ENCODE measurements at regions not wholly inside any gene's neighbourhood (a gene's known extent, or its start where the extent isn't known, plus 50 kb on each side); places are given as distances from the start of the nearest gene placed in this dataset.

DNA sequence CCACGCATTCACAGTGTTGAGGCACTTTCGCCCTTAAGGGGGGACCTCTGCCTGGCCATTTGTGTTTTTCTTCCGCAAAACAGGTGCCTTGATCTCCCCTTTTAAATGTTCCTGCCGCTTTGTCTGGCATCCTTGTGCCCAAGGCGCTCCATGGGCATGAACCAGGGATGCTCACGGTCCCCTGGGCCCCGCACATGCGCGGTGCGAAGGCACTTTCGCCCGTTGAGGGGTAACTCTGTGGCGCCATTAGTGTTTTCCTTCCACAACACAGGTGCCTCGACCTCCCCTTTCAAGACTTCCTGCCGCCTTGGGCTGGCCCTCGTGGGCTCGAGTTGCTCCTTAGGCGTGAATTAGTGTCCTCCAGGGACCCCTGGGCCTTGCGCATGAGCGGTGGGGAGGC, 335.5 kb downstream of the ALG10 start:
- H3K4me1 ChIP-seq (ENCODE audit: control insufficient read depth, insufficient read depth, low read length): no peaks in the 10 kb centered on the region
- H3K27ac ChIP-seq (ENCODE audit: low read length): no peak overlapping the region
- no peak overlapping the region for H3K4me3 ChIP-seq (ENCODE audit: low read length in 2 of 2)
- peaks cover 5 to 16% of the 10 kb centered on the region in 2 donors for H3K27me3 ChIP-seq (ENCODE audit: control insufficient read depth in 1 of 2, insufficient read depth in 2 of 2, low read length in 2 of 2)
- H3K9me3 ChIP-seq (ENCODE audit: control insufficient read depth in 2 of 2, low read length in 2 of 2): peaks cover 0 to 45% of the 10 kb centered on the region in 2 donors
- H3K36me3 ChIP-seq (ENCODE audit: control insufficient read depth in 2 of 2, insufficient read depth in 2 of 2, low read length in 2 of 2): no peaks in the 10 kb centered on the region
- no peak overlapping the region for H3K9ac ChIP-seq (ENCODE audit: low read length in 2 of 2)

DNA sequence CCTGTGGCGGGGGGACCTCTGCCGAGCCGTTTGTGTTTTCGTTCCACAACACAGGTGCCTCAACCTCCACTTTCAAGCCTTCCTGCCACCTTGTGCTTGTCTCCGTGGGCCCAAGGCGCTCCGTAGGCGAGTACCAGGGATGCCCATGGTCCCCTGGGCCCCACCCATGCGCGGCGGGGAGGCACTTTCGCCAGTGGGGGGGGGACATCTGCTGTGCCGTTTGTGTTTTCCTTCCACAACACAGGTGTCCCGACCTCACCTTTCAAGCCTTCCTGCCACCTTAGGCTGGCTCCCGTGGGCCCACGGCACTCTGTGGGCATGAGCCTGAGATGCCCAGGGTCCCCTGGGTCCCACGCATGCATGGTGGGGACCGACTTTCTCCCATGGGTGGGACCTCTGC, 335.9 kb downstream of the ALG10 start:
- H3K9ac ChIP-seq (ENCODE audit: low read length in 2 of 2): no peak overlapping the region
- H3K9me3 ChIP-seq (ENCODE audit: control insufficient read depth in 2 of 2, low read length in 2 of 2): peaks cover 0 to 48% of the 10 kb centered on the region in 2 donors
- H3K27me3 ChIP-seq (ENCODE audit: control insufficient read depth in 1 of 2, insufficient read depth in 2 of 2, low read length in 2 of 2): peaks cover 5 to 16% of the 10 kb centered on the region in 2 donors
- H3K27ac ChIP-seq (ENCODE audit: low read length): no peak overlapping the region
- no peak overlapping the region for H3K4me3 ChIP-seq (ENCODE audit: low read length in 2 of 2)
- H3K4me1 ChIP-seq (ENCODE audit: control insufficient read depth, insufficient read depth, low read length): no peaks in the 10 kb centered on the region
- no peaks in the 10 kb centered on the region for H3K36me3 ChIP-seq (ENCODE audit: control insufficient read depth in 2 of 2, insufficient read depth in 2 of 2, low read length in 2 of 2)

DNA sequence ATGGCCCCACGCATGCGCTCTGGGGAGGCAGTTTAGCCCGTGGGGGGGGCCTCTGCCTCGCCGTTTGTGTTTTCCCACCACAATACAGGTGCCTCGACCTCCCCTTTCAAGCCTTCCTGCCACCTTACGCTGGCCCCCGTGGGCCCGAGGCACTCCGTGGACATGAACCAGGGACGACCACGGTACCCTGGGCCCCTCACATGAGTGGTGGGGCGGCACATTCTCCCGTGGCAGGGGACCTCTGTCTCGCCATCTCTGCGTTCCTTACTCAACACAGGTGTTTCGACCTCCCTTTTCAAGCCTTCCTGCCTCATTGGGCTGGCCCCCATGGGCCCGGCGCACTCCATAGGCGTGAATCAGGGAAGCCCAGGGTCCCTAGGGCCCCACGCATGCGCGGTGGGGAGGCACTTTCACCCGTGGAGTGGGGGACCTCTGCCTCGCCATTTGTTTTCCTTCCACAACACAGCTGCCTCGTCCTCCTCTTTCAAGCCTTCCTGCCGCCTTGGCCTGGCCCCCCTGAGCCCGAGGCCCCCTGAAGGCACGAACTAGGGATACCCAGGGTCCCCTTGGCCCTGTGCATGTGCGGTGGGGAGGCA, 339.5 kb downstream of the ALG10 start:
- Histone ChIP-seq H3K36me3 (ENCODE audit: control insufficient read depth in 2 of 2, insufficient read depth in 2 of 2, low read length in 2 of 2) (no peaks in the 10 kb centered on the region), H3K27me3 (ENCODE audit: control insufficient read depth in 1 of 2, insufficient read depth in 2 of 2, low read length in 2 of 2) (peaks cover 3 to 8% of the 10 kb centered on the region in 2 donors), H3K4me3 (ENCODE audit: low read length in 2 of 2) (no peak overlapping the region), H3K9ac (ENCODE audit: low read length in 2 of 2) (no peak overlapping the region), H3K27ac (ENCODE audit: low read length) (no peak overlapping the region), H3K4me1 (ENCODE audit: control insufficient read depth, insufficient read depth, low read length) (no peaks in the 10 kb centered on the region), H3K9me3 (ENCODE audit: control insufficient read depth in 2 of 2, low read length in 2 of 2) (peaks cover 0 to 69% of the 10 kb centered on the region in 2 donors)

- no peak overlapping the region for H3K27ac ChIP-seq (ENCODE audit: low read length)
- H3K36me3 ChIP-seq (ENCODE audit: control insufficient read depth in 2 of 2, insufficient read depth in 2 of 2, low read length in 2 of 2): no peaks in the 10 kb centered on the region
- peaks cover 3 to 5% of the 10 kb centered on the region in 2 donors for H3K27me3 ChIP-seq (ENCODE audit: control insufficient read depth in 1 of 2, insufficient read depth in 2 of 2, low read length in 2 of 2)
- no peaks in the 10 kb centered on the region for H3K4me1 ChIP-seq (ENCODE audit: control insufficient read depth, insufficient read depth, low read length)
- H3K9me3 ChIP-seq (ENCODE audit: control insufficient read depth in 2 of 2, low read length in 2 of 2): peaks cover 0 to 76% of the 10 kb centered on the region in 2 donors
- H3K9ac ChIP-seq (ENCODE audit: low read length in 2 of 2): no peak overlapping the region
- no peak overlapping the region for H3K4me3 ChIP-seq (ENCODE audit: low read length in 2 of 2)
These were observed 340.9 kb downstream of the ALG10 start for GRCh38 chr12:34363050-34363673.

DNA sequence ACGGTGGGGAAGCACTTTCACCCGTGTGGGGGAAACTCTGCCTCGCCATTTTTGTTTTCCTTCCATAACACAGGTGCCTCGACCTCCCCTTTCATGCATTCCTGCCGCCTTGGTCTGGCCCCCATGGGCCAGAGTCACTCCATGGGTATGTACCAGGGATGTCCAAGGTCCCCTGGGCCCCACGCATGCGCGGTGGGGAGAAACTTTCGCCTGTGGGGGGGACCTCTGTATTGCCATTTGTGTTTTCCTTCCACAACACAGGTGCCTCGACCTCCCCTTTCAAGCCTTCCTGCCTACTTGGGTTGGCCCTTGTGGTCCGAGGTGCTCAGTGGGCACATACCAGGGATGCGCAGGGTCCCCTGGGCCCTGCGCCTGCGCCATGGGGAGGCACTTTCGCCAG, 345.8 kb downstream of the ALG10 start:
- Histone ChIP-seq H3K36me3 (ENCODE audit: control insufficient read depth in 2 of 2, insufficient read depth in 2 of 2, low read length in 2 of 2) (no peaks in the 10 kb centered on the region), H3K4me3 (ENCODE audit: low read length in 2 of 2) (no peak overlapping the region), H3K27ac (ENCODE audit: low read length) (no peak overlapping the region), H3K4me1 (ENCODE audit: control insufficient read depth, insufficient read depth, low read length) (no peaks in the 10 kb centered on the region), H3K27me3 (ENCODE audit: control insufficient read depth in 1 of 2, insufficient read depth in 2 of 2, low read length in 2 of 2) (no peaks in the 10 kb centered on the region), H3K9ac (ENCODE audit: low read length in 2 of 2) (no peak overlapping the region), H3K9me3 (ENCODE audit: control insufficient read depth in 2 of 2, low read length in 2 of 2) (peaks cover 0 to 77% of the 10 kb centered on the region in 2 donors)

- H3K9ac ChIP-seq (ENCODE audit: low read length in 2 of 2): no peak overlapping the region
- no peaks in the 10 kb centered on the region for H3K4me1 ChIP-seq (ENCODE audit: control insufficient read depth, insufficient read depth, low read length)
- no peaks in the 10 kb centered on the region for H3K36me3 ChIP-seq (ENCODE audit: control insufficient read depth in 2 of 2, insufficient read depth in 2 of 2, low read length in 2 of 2)
- no peaks in the 10 kb centered on the region for H3K27me3 ChIP-seq (ENCODE audit: control insufficient read depth in 1 of 2, insufficient read depth in 2 of 2, low read length in 2 of 2)
- H3K27ac ChIP-seq (ENCODE audit: low read length): no peak overlapping the region
- H3K4me3 ChIP-seq (ENCODE audit: low read length in 2 of 2): no peak overlapping the region
- H3K9me3 ChIP-seq (ENCODE audit: control insufficient read depth in 2 of 2, low read length in 2 of 2): peaks cover 0 to 67% of the 10 kb centered on the region in 2 donors
These were observed 348.8 kb downstream of the ALG10 start for GRCh38 chr12:34371050-34371449.

GRCh38 chr12:34372003-34372402, 349.7 kb downstream of the ALG10 start:
- Histone ChIP-seq H3K9me3 (ENCODE audit: control insufficient read depth in 2 of 2, low read length in 2 of 2) (peaks cover 0 to 65% of the 10 kb centered on the region in 2 donors), H3K4me3 (ENCODE audit: low read length in 2 of 2) (no peak overlapping the region), H3K36me3 (ENCODE audit: control insufficient read depth in 2 of 2, insufficient read depth in 2 of 2, low read length in 2 of 2) (no peaks in the 10 kb centered on the region), H3K27me3 (ENCODE audit: control insufficient read depth in 1 of 2, insufficient read depth in 2 of 2, low read length in 2 of 2) (no peaks in the 10 kb centered on the region), H3K27ac (ENCODE audit: low read length) (no peak overlapping the region), H3K9ac (ENCODE audit: low read length in 2 of 2) (no peak overlapping the region), H3K4me1 (ENCODE audit: control insufficient read depth, insufficient read depth, low read length) (no peaks in the 10 kb centered on the region)

DNA sequence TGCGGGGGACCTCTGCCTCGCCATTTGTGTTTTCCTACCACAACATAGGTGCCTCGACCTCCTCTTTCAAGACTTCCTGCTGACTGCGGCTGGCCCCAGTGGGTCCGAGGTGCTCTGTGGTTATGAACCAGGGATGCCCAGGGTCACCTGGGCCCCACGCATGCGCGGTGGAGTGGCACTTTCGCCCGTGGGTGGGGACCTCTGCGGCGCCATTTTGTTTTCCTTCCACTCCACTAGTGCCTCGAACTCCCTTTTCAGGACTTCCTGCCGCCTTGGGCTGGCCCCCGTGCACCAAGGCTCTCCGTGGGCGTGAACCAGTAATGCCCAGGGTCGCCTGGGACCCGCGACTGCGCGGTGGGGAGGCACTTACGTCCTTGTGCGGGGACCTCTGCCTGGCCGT, 351.6 kb downstream of the ALG10 start:
- peaks cover 0 to 56% of the 10 kb centered on the region in 2 donors for H3K9me3 ChIP-seq (ENCODE audit: control insufficient read depth in 2 of 2, low read length in 2 of 2)
- H3K4me3 ChIP-seq (ENCODE audit: low read length in 2 of 2): no peak overlapping the region
- H3K27me3 ChIP-seq (ENCODE audit: control insufficient read depth in 1 of 2, insufficient read depth in 2 of 2, low read length in 2 of 2): no peaks in the 10 kb centered on the region
- H3K36me3 ChIP-seq (ENCODE audit: control insufficient read depth in 2 of 2, insufficient read depth in 2 of 2, low read length in 2 of 2): no peaks in the 10 kb centered on the region
- H3K9ac ChIP-seq (ENCODE audit: low read length in 2 of 2): no peak overlapping the region
- no peak overlapping the region for H3K27ac ChIP-seq (ENCODE audit: low read length)
- no peaks in the 10 kb centered on the region for H3K4me1 ChIP-seq (ENCODE audit: control insufficient read depth, insufficient read depth, low read length)

DNA sequence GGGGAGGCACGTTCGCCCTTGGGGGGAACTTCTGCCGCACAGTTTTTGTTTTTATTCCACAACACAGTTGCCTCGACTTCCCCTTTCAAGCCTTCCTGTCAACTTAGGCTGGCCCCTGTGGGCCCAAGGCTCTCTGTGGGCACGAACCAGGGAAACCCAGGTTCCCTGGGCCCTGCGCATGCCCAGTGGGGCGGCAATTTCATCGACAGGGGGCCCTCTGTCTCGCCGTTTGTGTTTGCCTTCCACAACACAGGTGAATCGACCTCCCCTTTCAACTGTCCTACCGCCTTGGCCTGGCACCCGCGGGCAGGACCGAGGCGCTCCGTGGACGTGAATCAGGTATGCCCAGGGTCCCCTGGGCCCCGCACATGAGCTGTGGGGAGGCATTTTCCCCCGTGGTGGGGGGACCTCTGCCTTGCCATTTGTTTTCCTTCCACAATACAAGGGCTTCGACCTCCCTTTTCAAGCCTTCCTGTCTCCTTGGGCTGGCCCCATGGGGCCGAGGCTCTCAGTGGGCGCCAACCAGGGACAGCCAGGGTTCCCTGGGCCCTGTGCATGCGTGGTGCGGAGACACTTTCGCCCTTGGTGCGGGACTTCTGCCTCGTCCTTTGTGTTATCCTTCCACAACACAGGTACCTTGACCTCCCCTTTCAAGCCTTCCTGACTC, 354.0 kb downstream of the ALG10 start:
- Histone ChIP-seq H3K4me1 (ENCODE audit: control insufficient read depth, insufficient read depth, low read length) (no peaks in the 10 kb centered on the region), H3K27me3 (ENCODE audit: control insufficient read depth in 1 of 2, insufficient read depth in 2 of 2, low read length in 2 of 2) (no peaks in the 10 kb centered on the region), H3K9me3 (ENCODE audit: control insufficient read depth in 2 of 2, low read length in 2 of 2) (peaks cover 0 to 52% of the 10 kb centered on the region in 2 donors), H3K27ac (ENCODE audit: low read length) (no peak overlapping the region), H3K9ac (ENCODE audit: low read length in 2 of 2) (no peak overlapping the region), H3K4me3 (ENCODE audit: low read length in 2 of 2) (no peak overlapping the region), H3K36me3 (ENCODE audit: control insufficient read depth in 2 of 2, insufficient read depth in 2 of 2, low read length in 2 of 2) (no peaks in the 10 kb centered on the region)

DNA sequence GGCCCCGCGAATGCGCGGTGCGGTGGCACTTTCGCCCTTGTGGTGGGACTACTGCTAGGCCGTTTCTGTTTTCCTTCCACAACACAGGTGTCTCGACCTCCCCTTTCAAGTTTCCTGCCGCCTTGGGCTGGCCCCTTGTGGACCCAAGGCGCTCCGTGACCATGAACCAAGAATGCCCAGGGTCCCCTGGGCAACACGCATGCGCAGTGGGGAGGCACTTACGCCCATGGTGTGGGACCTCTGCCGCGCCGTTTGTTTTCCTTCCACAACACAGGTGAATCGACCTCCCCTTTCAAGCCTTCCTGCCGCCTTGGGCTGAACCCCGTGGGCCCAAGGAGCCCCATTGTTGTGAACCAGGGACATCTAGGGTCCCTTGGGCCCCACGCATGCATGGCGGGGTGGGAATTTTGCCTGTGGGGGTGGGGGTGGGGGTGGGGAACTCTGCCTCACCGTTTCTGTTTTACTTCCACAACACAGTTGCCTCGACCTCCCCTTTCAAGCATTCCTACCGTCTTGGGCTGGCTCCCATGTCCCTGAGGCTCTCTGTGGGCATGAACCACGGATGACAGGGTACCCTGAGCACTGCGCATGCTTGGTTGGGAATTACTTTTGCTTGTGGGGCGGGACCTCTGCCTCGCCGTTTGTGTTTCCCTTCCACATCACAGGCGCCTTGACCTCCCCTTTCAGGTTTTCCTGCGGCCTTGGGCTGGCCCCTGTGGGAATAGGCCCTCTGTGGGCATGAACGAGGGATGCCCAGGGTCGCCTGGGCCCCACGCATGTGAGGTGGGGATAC, 355.1 kb downstream of the ALG10 start:
- no peaks in the 10 kb centered on the region for H3K36me3 ChIP-seq (ENCODE audit: control insufficient read depth in 2 of 2, insufficient read depth in 2 of 2, low read length in 2 of 2)

More for the DNA sequence above, 355.1 kb downstream of the ALG10 start:
- Histone ChIP-seq H3K4me1 (ENCODE audit: control insufficient read depth, insufficient read depth, low read length) (no peaks in the 10 kb centered on the region), H3K9ac (ENCODE audit: low read length in 2 of 2) (no peak overlapping the region), H3K4me3 (ENCODE audit: low read length in 2 of 2) (no peak overlapping the region), H3K27me3 (ENCODE audit: control insufficient read depth in 1 of 2, insufficient read depth in 2 of 2, low read length in 2 of 2) (no peaks in the 10 kb centered on the region), H3K27ac (ENCODE audit: low read length) (no peak overlapping the region), H3K9me3 (ENCODE audit: control insufficient read depth in 2 of 2, low read length in 2 of 2) (peaks cover 0 to 52% of the 10 kb centered on the region in 2 donors)
